Stimulated activated naive B cell treated with anti-CD40 and anti-IgM and Interleukin-4, amounts not matched to agents 10 μg/mL and 1 μg/mL and 100 μg/mL, for 72 hours (primary cell): ENCODE measurements at regions not wholly inside any gene's neighbourhood (a gene's known extent, or its start where the extent isn't known, plus 50 kb on each side); places are given as distances from the start of the nearest gene placed in this dataset.

Source experiments
- ATAC-seq, 2 donors: fragments of 150-1000 bp; cut with Tn5 transposase; replicated peaks; 2 replicates each; pipeline ENCODE4 v1.10.0; 2021; ENCODE audit warnings: moderate library complexity in 1 of 2
- DNase-seq: peaks from one replicate; pipeline ENCODE4 v3.0.0; 2021
- H3K27ac Mint-ChIP-seq: one replicate; pipeline ENCODE4 v1.8.0; 2022; ENCODE audit warnings: mild to moderate bottlenecking, mixed read lengths
- H3K27me3 Mint-ChIP-seq, 2 donors: one replicate each; pipeline ENCODE4 v1.8.0; 2022; ENCODE audit warnings: mixed read lengths in 2 of 2
- H3K36me3 Mint-ChIP-seq, 2 donors: one replicate each; pipeline ENCODE4 v1.8.0; 2022; ENCODE audit warnings: mixed read lengths in 2 of 2, mild to moderate bottlenecking in 1 of 2
- H3K4me1 Mint-ChIP-seq, 2 donors: one replicate each; pipeline ENCODE4 v1.8.0; 2022; ENCODE audit warnings: mixed read lengths in 2 of 2, mild to moderate bottlenecking in 1 of 2
- H3K4me3 Mint-ChIP-seq, 2 donors: one replicate each; pipeline ENCODE4 v1.8.0; 2022; ENCODE audit warnings: mild to moderate bottlenecking in 2 of 2, mixed read lengths in 2 of 2, moderate library complexity in 1 of 2
- H3K9me3 Mint-ChIP-seq, 2 donors: one replicate each; pipeline ENCODE4 v1.8.0; 2022; ENCODE audit warnings: mixed read lengths in 2 of 2, mild to moderate bottlenecking in 1 of 2

GRCh38 chr5:5039918-5040317, 100.2 kb upstream of the ADAMTS16 start:
- Mint-ChIP-seq H3K4me3 (no peak overlapping the region), H3K4me1 (no peaks in the 10 kb centered on the region), H3K9me3 (peaks cover 0 to 2% of the 10 kb centered on the region in 2 donors), H3K27me3 (no peaks in the 10 kb centered on the region), H3K36me3 (no peaks in the 10 kb centered on the region), H3K27ac (no peak overlapping the region)
- DNase-seq, result no peak
- ATAC-seq, result no peak

GRCh38 chr5:5040712-5041111, 99.4 kb upstream of the ADAMTS16 start:
- peaks cover 0 to 2% of the 10 kb centered on the region in 2 donors for H3K9me3 Mint-ChIP-seq
- no peaks in the 10 kb centered on the region for H3K4me1 Mint-ChIP-seq
- ATAC-seq, result no peak
- DNase-seq, result no peak
- H3K27ac Mint-ChIP-seq, result no peak overlapping the region
- H3K27me3 Mint-ChIP-seq, result no peaks in the 10 kb centered on the region
- no peaks in the 10 kb centered on the region for H3K36me3 Mint-ChIP-seq
- H3K4me3 Mint-ChIP-seq, result no peak overlapping the region

- DNase-seq (no peak), ATAC-seq (no peak)
- H3K4me1 Mint-ChIP-seq, result no peaks in the 10 kb centered on the region
- no peak overlapping the region for H3K27ac Mint-ChIP-seq
- H3K27me3 Mint-ChIP-seq, result no peaks in the 10 kb centered on the region
- H3K36me3 Mint-ChIP-seq, result no peaks in the 10 kb centered on the region
- H3K9me3 Mint-ChIP-seq, result peaks cover 0 to 2% of the 10 kb centered on the region in 2 donors
- no peak overlapping the region for H3K4me3 Mint-ChIP-seq
Measured at GRCh38 chr5:5042806-5043205, 97.3 kb upstream of the ADAMTS16 start.

GRCh38 chr5:5043346-5043745, 96.8 kb upstream of the ADAMTS16 start:
- no peak for DNase-seq
- ATAC-seq, result no peak
- Mint-ChIP-seq H3K27ac (no peak overlapping the region), H3K4me3 (no peak overlapping the region), H3K4me1 (no peaks in the 10 kb centered on the region), H3K27me3 (no peaks in the 10 kb centered on the region), H3K9me3 (no peaks in the 10 kb centered on the region), H3K36me3 (no peaks in the 10 kb centered on the region)

- Mint-ChIP-seq H3K27ac (no peak overlapping the region), H3K4me3 (no peak overlapping the region), H3K36me3 (no peaks in the 10 kb centered on the region), H3K27me3 (no peaks in the 10 kb centered on the region), H3K9me3 (peaks cover 3 to 4% of the 10 kb centered on the region in 2 donors), H3K4me1 (no peaks in the 10 kb centered on the region)
- DNase-seq, result no peak
- no peak for ATAC-seq
Measured at GRCh38 chr5:5044247-5044840, 95.8 kb upstream of the ADAMTS16 start.

- no peak for DNase-seq
- H3K4me3 Mint-ChIP-seq, result no peak overlapping the region
- no peaks in the 10 kb centered on the region for H3K36me3 Mint-ChIP-seq
- H3K27ac Mint-ChIP-seq, result no peak overlapping the region
- peaks cover 0 to 5% of the 10 kb centered on the region in 2 donors for H3K27me3 Mint-ChIP-seq
- H3K4me1 Mint-ChIP-seq, result no peaks in the 10 kb centered on the region
- peaks cover 4% of the 10 kb centered on the region in 2 donors for H3K9me3 Mint-ChIP-seq
- ATAC-seq, result peak; percentile 51 to 52
Measured at GRCh38 chr5:5046680-5047502, 93.2 kb upstream of the ADAMTS16 start.

GRCh38 chr5:5050801-5051200, 89.3 kb upstream of the ADAMTS16 start:
- no peak overlapping the region for H3K4me3 Mint-ChIP-seq
- H3K4me1 Mint-ChIP-seq, result no peaks in the 10 kb centered on the region
- H3K27me3 Mint-ChIP-seq, result peaks cover 0 to 5% of the 10 kb centered on the region in 2 donors
- no peaks in the 10 kb centered on the region for H3K36me3 Mint-ChIP-seq
- H3K27ac Mint-ChIP-seq, result no peak overlapping the region
- DNase-seq (no peak), ATAC-seq (no peak)
- peaks cover 4% of the 10 kb centered on the region in 2 donors for H3K9me3 Mint-ChIP-seq

- H3K4me3 Mint-ChIP-seq, result no peak overlapping the region
- no peaks in the 10 kb centered on the region for H3K36me3 Mint-ChIP-seq
- H3K27ac Mint-ChIP-seq, result no peak overlapping the region
- H3K4me1 Mint-ChIP-seq, result no peaks in the 10 kb centered on the region
- ATAC-seq (no peak), DNase-seq (no peak)
- H3K27me3 Mint-ChIP-seq, result no peaks in the 10 kb centered on the region
- peaks cover 0 to 2% of the 10 kb centered on the region in 2 donors for H3K9me3 Mint-ChIP-seq
Measured at GRCh38 chr5:5055712-5056111, 84.4 kb upstream of the ADAMTS16 start.

GRCh38 chr5:5061836-5062235, 78.3 kb upstream of the ADAMTS16 start:
- ATAC-seq (no peak), DNase-seq (no peak)
- no peaks in the 10 kb centered on the region for H3K4me1 Mint-ChIP-seq
- H3K36me3 Mint-ChIP-seq, result no peaks in the 10 kb centered on the region
- no peak overlapping the region for H3K27ac Mint-ChIP-seq
- H3K4me3 Mint-ChIP-seq, result no peak overlapping the region
- H3K9me3 Mint-ChIP-seq, result peaks cover 0 to 2% of the 10 kb centered on the region in 2 donors
- no peaks in the 10 kb centered on the region for H3K27me3 Mint-ChIP-seq

- Mint-ChIP-seq H3K27ac (no peak overlapping the region), H3K36me3 (no peaks in the 10 kb centered on the region), H3K9me3 (peaks cover 0 to 2% of the 10 kb centered on the region in 2 donors), H3K27me3 (no peaks in the 10 kb centered on the region), H3K4me1 (no peaks in the 10 kb centered on the region), H3K4me3 (no peak overlapping the region)
- DNase-seq (no peak), ATAC-seq (no peak)
Measured at GRCh38 chr5:5062525-5063302, 77.4 kb upstream of the ADAMTS16 start.

- Mint-ChIP-seq H3K4me3 (no peak overlapping the region), H3K9me3 (peaks cover 0 to 2% of the 10 kb centered on the region in 2 donors), H3K27me3 (no peaks in the 10 kb centered on the region), H3K4me1 (no peaks in the 10 kb centered on the region), H3K36me3 (no peaks in the 10 kb centered on the region), H3K27ac (no peak overlapping the region)
- no peak for DNase-seq
- ATAC-seq, result no peak
Measured at GRCh38 chr5:5063533-5063953, 76.6 kb upstream of the ADAMTS16 start.

- Mint-ChIP-seq H3K36me3 (no peaks in the 10 kb centered on the region), H3K4me1 (no peaks in the 10 kb centered on the region), H3K27ac (no peak overlapping the region), H3K9me3 (peaks cover 0 to 4% of the 10 kb centered on the region in 2 donors), H3K4me3 (no peak overlapping the region), H3K27me3 (no peaks in the 10 kb centered on the region)
- ATAC-seq, result no peak
- no peak for DNase-seq
Measured at GRCh38 chr5:5065472-5065871, 74.7 kb upstream of the ADAMTS16 start.

GRCh38 chr5:5066276-5067186, 73.6 kb upstream of the ADAMTS16 start:
- H3K27ac Mint-ChIP-seq, result no peak overlapping the region
- DNase-seq, result no peak
- no peak for ATAC-seq
- H3K27me3 Mint-ChIP-seq, result no peaks in the 10 kb centered on the region
- no peaks in the 10 kb centered on the region for H3K36me3 Mint-ChIP-seq
- peaks cover 5 to 6% of the 10 kb centered on the region in 2 donors for H3K9me3 Mint-ChIP-seq
- H3K4me3 Mint-ChIP-seq, result no peak overlapping the region
- H3K4me1 Mint-ChIP-seq, result no peaks in the 10 kb centered on the region

- ATAC-seq, result no peak
- Mint-ChIP-seq H3K27me3 (no peaks in the 10 kb centered on the region), H3K4me1 (no peaks in the 10 kb centered on the region), H3K4me3 (no peak overlapping the region), H3K27ac (no peak overlapping the region), H3K36me3 (no peaks in the 10 kb centered on the region), H3K9me3 (peaks cover 5 to 10% of the 10 kb centered on the region in 2 donors)
- no peak for DNase-seq
Measured at GRCh38 chr5:5069851-5070250, 70.3 kb upstream of the ADAMTS16 start.
